Activated naive CD4-positive, alpha-beta T cell treated with anti-CD3 and anti-CD28 coated beads, Interleukin-2, amount 50 U/mL, for 72 hours (primary cell): ENCODE measurements at regions not wholly inside any gene's neighbourhood (a gene's known extent, or its start where the extent isn't known, plus 50 kb on each side); places are given as distances from the start of the nearest gene placed in this dataset.
"Not testable (repeated sequence)": the region's sequence is repeated elsewhere in the genome, so short reads cannot be mapped to it uniquely, and the experiment has no call there.

Source experiments
- ATAC-seq, 2 donors: fragments of 150-1000 bp; cut with Tn5 transposase; 2 replicates each; pipeline ENCODE4 v1.10.0; 2021; ENCODE audit warnings: mild to moderate bottlenecking in 2 of 2, moderate library complexity in 2 of 2
- DNase-seq, 2 donors: peaks; one replicate each; pipeline ENCODE4 v3.0.0; 2021 to 2022; ENCODE audit warnings: low spot score in 2 of 2
- H3K27ac Mint-ChIP-seq, 2 donors: one replicate each; pipeline ENCODE4 v1.8.0; 2022; ENCODE audit warnings: mild to moderate bottlenecking in 2 of 2, mixed read lengths in 2 of 2
- H3K36me3 Mint-ChIP-seq, 2 donors: one replicate each; pipeline ENCODE4 v1.8.0; 2022; ENCODE audit warnings: mixed read lengths in 2 of 2
- H3K9me3 Mint-ChIP-seq, 2 donors: one replicate each; pipeline ENCODE4 v1.8.0; 2022; ENCODE audit warnings: mixed read lengths in 2 of 2

GRCh38 chr1:232579958-232580941 lies 49.7 kb downstream of the SIPA1L2 start:
- peaks cover 0 to 12% of the 10 kb centered on the region in 2 donors for H3K36me3 Mint-ChIP-seq
- peak in 1 of 2 donors; percentile 26 for DNase-seq
- peak overlapping the region; percentile 1 to 81 for H3K27ac Mint-ChIP-seq
- H3K9me3 Mint-ChIP-seq, result peaks cover 0 to 19% of the 10 kb centered on the region in 2 donors
- peak; percentile 87 to 88 for ATAC-seq

GRCh38 chr1:232579466-232579865 lies 50.5 kb downstream of the SIPA1L2 start:
- ATAC-seq, result no peak
- peak overlapping the region; percentile 1 to 81 for H3K27ac Mint-ChIP-seq

GRCh38 chr1:232578651-232579195 lies 51.2 kb downstream of the SIPA1L2 start:
- Mint-ChIP-seq H3K9me3 (peaks cover 0 to 16% of the 10 kb centered on the region in 2 donors), H3K27ac (peak overlapping the region in 1 of 2 donors; percentile 84), H3K36me3 (peaks cover 0 to 12% of the 10 kb centered on the region in 2 donors)
- ATAC-seq (peak in 1 of 2 donors; percentile 39), DNase-seq (no peak)

More at GRCh38 chr1:232579466-232579865, 50.5 kb downstream of the SIPA1L2 start:
- H3K9me3 Mint-ChIP-seq, result peaks cover 0 to 19% of the 10 kb centered on the region in 2 donors
- H3K36me3 Mint-ChIP-seq, result peaks cover 0 to 12% of the 10 kb centered on the region in 2 donors
- DNase-seq, result no peak

- peaks cover 0 to 15% of the 10 kb centered on the region in 2 donors for H3K9me3 Mint-ChIP-seq
- ATAC-seq, result no peak
- H3K27ac Mint-ChIP-seq, result no peak overlapping the region
- DNase-seq, result no peak
- H3K36me3 Mint-ChIP-seq, result peaks cover 0 to 12% of the 10 kb centered on the region in 2 donors
These were observed 52.2 kb downstream of the SIPA1L2 start for GRCh38 chr1:232577772-232578171.

- Mint-ChIP-seq H3K27ac (no peak overlapping the region), H3K36me3 (peaks cover 0 to 12% of the 10 kb centered on the region in 2 donors), H3K9me3 (peaks cover 0 to 15% of the 10 kb centered on the region in 2 donors)
- ATAC-seq (no peak), DNase-seq (no peak)
These were observed 53.4 kb downstream of the SIPA1L2 start for GRCh38 chr1:232576537-232576936.

GRCh38 chr1:232575763-232576040 lies 54.2 kb downstream of the SIPA1L2 start:
- H3K27ac Mint-ChIP-seq, result no peak overlapping the region
- H3K9me3 Mint-ChIP-seq, result peaks cover 0 to 10% of the 10 kb centered on the region in 2 donors
- no peak for ATAC-seq
- H3K36me3 Mint-ChIP-seq, result peaks cover 0 to 12% of the 10 kb centered on the region in 2 donors
- DNase-seq, result no peak

- H3K27ac Mint-ChIP-seq, result no peak overlapping the region
- ATAC-seq, result no peak
- H3K36me3 Mint-ChIP-seq, result peaks cover 0 to 12% of the 10 kb centered on the region in 2 donors
These were observed 54.8 kb downstream of the SIPA1L2 start for GRCh38 chr1:232574889-232575762.

GRCh38 chr1:232574077-232574476 lies 55.9 kb downstream of the SIPA1L2 start:
- Mint-ChIP-seq H3K36me3 (peaks cover 0 to 12% of the 10 kb centered on the region in 2 donors), H3K27ac (no peak overlapping the region), H3K9me3 (peaks cover 0 to 10% of the 10 kb centered on the region in 2 donors)
- DNase-seq (no peak), ATAC-seq (no peak)

More at GRCh38 chr1:232574889-232575762, 54.8 kb downstream of the SIPA1L2 start:
- H3K9me3 Mint-ChIP-seq, result peaks cover 0 to 10% of the 10 kb centered on the region in 2 donors
- no peak for DNase-seq

GRCh38 chr1:232571523-232571922 lies 58.4 kb downstream of the SIPA1L2 start:
- no peak for DNase-seq
- Mint-ChIP-seq H3K36me3 (peaks cover 0 to 4% of the 10 kb centered on the region in 2 donors), H3K9me3 (peaks cover 0 to 4% of the 10 kb centered on the region in 2 donors), H3K27ac (no peak overlapping the region)
- peak in 1 of 2 donors; percentile 37 for ATAC-seq

GRCh38 chr1:232570007-232570406 lies 59.9 kb downstream of the SIPA1L2 start:
- H3K9me3 Mint-ChIP-seq, result no peaks in the 10 kb centered on the region
- DNase-seq (no peak), ATAC-seq (no peak)
- H3K27ac Mint-ChIP-seq, result no peak overlapping the region
- H3K36me3 Mint-ChIP-seq, result no peaks in the 10 kb centered on the region

GRCh38 chr1:232569554-232569921 lies 60.4 kb downstream of the SIPA1L2 start:
- DNase-seq, H3K27ac Mint-ChIP-seq, H3K9me3 Mint-ChIP-seq, ATAC-seq, H3K36me3 Mint-ChIP-seq: not testable (repeated sequence)

- no peak overlapping the region for H3K27ac Mint-ChIP-seq
- ATAC-seq (no peak), DNase-seq (no peak)
- no peaks in the 10 kb centered on the region for H3K36me3 Mint-ChIP-seq
- no peaks in the 10 kb centered on the region for H3K9me3 Mint-ChIP-seq
These were observed 60.9 kb downstream of the SIPA1L2 start for GRCh38 chr1:232568906-232569553.

- no peaks in the 10 kb centered on the region for H3K36me3 Mint-ChIP-seq
- H3K9me3 Mint-ChIP-seq, result no peaks in the 10 kb centered on the region
- ATAC-seq, result no peak
- no peak for DNase-seq
- H3K27ac Mint-ChIP-seq, result no peak overlapping the region
These were observed 61.5 kb downstream of the SIPA1L2 start for GRCh38 chr1:232568331-232568852.

GRCh38 chr1:232566093-232566492 lies 63.8 kb downstream of the SIPA1L2 start:
- H3K9me3 Mint-ChIP-seq, result no peaks in the 10 kb centered on the region
- ATAC-seq, result no peak
- H3K27ac Mint-ChIP-seq, result no peak overlapping the region
- H3K36me3 Mint-ChIP-seq, result no peaks in the 10 kb centered on the region
- no peak for DNase-seq

GRCh38 chr1:232562855-232563510 lies 67.0 kb downstream of the SIPA1L2 start:
- Mint-ChIP-seq H3K9me3 (no peaks in the 10 kb centered on the region), H3K27ac (no peak overlapping the region), H3K36me3 (no peaks in the 10 kb centered on the region)
- DNase-seq (no peak), ATAC-seq (no peak)

GRCh38 chr1:232561381-232561780 lies 68.6 kb downstream of the SIPA1L2 start:
- H3K27ac Mint-ChIP-seq, result no peak overlapping the region
- no peak for ATAC-seq
- H3K9me3 Mint-ChIP-seq, result no peaks in the 10 kb centered on the region
- no peaks in the 10 kb centered on the region for H3K36me3 Mint-ChIP-seq
- no peak for DNase-seq
